GM23338 (cell line): ENCODE measurements at regions not wholly inside any gene's neighbourhood (a gene's known extent, or its start where the extent isn't known, plus 50 kb on each side); places are given as distances from the start of the nearest gene placed in this dataset.

Experiments used
- ATAC-seq: fragments of 200-7000 bp; cut with Tn5 transposase; 3 replicates; pipeline ENCODE4 v1.9.1; 2020
- DNase-seq: peaks from one replicate; pipeline ENCODE4 v3.0.0-alpha.2; 2015; ENCODE audit warnings: low spot score
- H2AFZ ChIP-seq: fragments of 200-600 bp; sonication (generic); 2 replicates; pipeline ENCODE4 v1.8.0; 2016; ENCODE audit warnings: antibody characterized with exemption, mild to moderate bottlenecking, moderate library complexity
- H3F3A ChIP-seq: fragments of 200-600 bp; sonication (generic); replicated peaks from 2 replicates; pipeline ENCODE4 v1.8.0; 2017; ENCODE audit warnings: antibody characterized with exemption, mixed run types, low read depth
- H3K27ac ChIP-seq: fragments of 200-600 bp; sonication (generic); 2 replicates; pipeline ENCODE4 v1.6.1; 2016; ENCODE audit warnings: low read depth
- H3K27me3 ChIP-seq: fragments of 200-600 bp; sonication (generic); 2 replicates; pipeline ENCODE4 v1.8.0; 2016; ENCODE audit warnings: mild to moderate bottlenecking, mixed run types, moderate library complexity; ENCODE audit not compliant: insufficient read depth
- H3K36me3 ChIP-seq: fragments of 200-600 bp; sonication (generic); 2 replicates; pipeline ENCODE4 v1.8.0; 2016; ENCODE audit warnings: mild to moderate bottlenecking; ENCODE audit not compliant: insufficient read depth
- H3K4me1 ChIP-seq: fragments of 200-600 bp; sonication (generic); 2 replicates; pipeline ENCODE4 v1.8.0; 2016; ENCODE audit warnings: mild to moderate bottlenecking, moderate library complexity; ENCODE audit not compliant: insufficient read depth
- H3K4me2 ChIP-seq: fragments of 200-600 bp; sonication (generic); 2 replicates; pipeline ENCODE4 v1.7.1; 2017; ENCODE audit warnings: mixed run types
- H3K4me3 ChIP-seq: fragments of 200-600 bp; sonication (generic); 2 replicates; pipeline ENCODE4 v1.6.1; 2016; ENCODE audit warnings: mixed run types
- H3K79me2 ChIP-seq: fragments of 200-600 bp; sonication (generic); replicated peaks from 2 replicates; pipeline ENCODE4 v1.8.0; 2017; ENCODE audit warnings: mild to moderate bottlenecking; ENCODE audit not compliant: insufficient read depth
- H3K9me2 ChIP-seq: fragments of 200-600 bp; sonication (generic); 2 replicates; pipeline ENCODE4 v1.8.0; 2017; ENCODE audit not compliant: insufficient read depth
- H4K20me1 ChIP-seq: fragments of 200-600 bp; sonication (generic); replicated peaks from 2 replicates; pipeline ENCODE4 v1.8.0; 2017; ENCODE audit warnings: mild to moderate bottlenecking; ENCODE audit not compliant: insufficient read depth
- H3K27ac Mint-ChIP-seq: 2 replicates; pipeline ENCODE4 v1.8.0; 2020; ENCODE audit warnings: inconsistent platforms, mild to moderate bottlenecking, moderate library complexity, mixed read lengths
- H3K27me3 Mint-ChIP-seq: 3 replicates; pipeline ENCODE4 v1.8.0; 2022; ENCODE audit warnings: low read depth, mild to moderate bottlenecking, moderate library complexity, mixed read lengths, inconsistent platforms; ENCODE audit not compliant: insufficient read depth, poor library complexity
- H3K36me3 Mint-ChIP-seq: 3 replicates; pipeline ENCODE4 v1.8.0; 2021; ENCODE audit warnings: low read depth, mild to moderate bottlenecking, inconsistent platforms, moderate library complexity, mixed read lengths
- H3K4me1 Mint-ChIP-seq: 3 replicates; pipeline ENCODE4 v1.8.0; 2020; ENCODE audit warnings: mild to moderate bottlenecking, inconsistent platforms, mixed read lengths
- H3K4me3 Mint-ChIP-seq: 3 replicates; pipeline ENCODE4 v1.8.0; 2021; ENCODE audit warnings: moderate library complexity, mild to moderate bottlenecking, inconsistent platforms, mixed read lengths
- H3K9me3 Mint-ChIP-seq: 3 replicates; pipeline ENCODE4 v1.8.0; 2020; ENCODE audit warnings: moderate library complexity, mild to moderate bottlenecking, inconsistent platforms, mixed read lengths
- CREB1 ChIP-seq: fragments of 250-450 bp; sonication (Bioruptor Pico); IDR thresholded peaks from 2 replicates; pipeline ENCODE4 v1.5.0; 2020; ENCODE audit warnings: low read depth, mild to moderate bottlenecking, moderate library complexity
- ETS1 ChIP-seq: IDR thresholded peaks from 2 replicates; pipeline ENCODE4 v1.6.1; 2016; ENCODE audit warnings: antibody characterized with exemption
- EZH2 ChIP-seq: fragments of 200-600 bp; sonication (generic); IDR thresholded peaks from one replicate; pipeline ENCODE4 v1.8.0; 2017; ENCODE audit warnings: antibody characterized with exemption, mild to moderate bottlenecking, low read depth; ENCODE audit not compliant: unreplicated experiment
- EZH2phosphoT487 ChIP-seq: fragments of 200-600 bp; sonication (generic); IDR thresholded peaks from one replicate; pipeline ENCODE4 v1.8.1; 2018; ENCODE audit warnings: antibody characterized with exemption; ENCODE audit not compliant: unreplicated experiment
- JUNB ChIP-seq: IDR thresholded peaks from one replicate; pipeline ENCODE4 v1.6.1; 2016; ENCODE audit warnings: antibody characterized with exemption; ENCODE audit not compliant: unreplicated experiment
- NANOG ChIP-seq: IDR thresholded peaks from 2 replicates; pipeline ENCODE4 v1.6.1; 2016; ENCODE audit warnings: antibody characterized with exemption, borderline replicate concordance
- POLR2AphosphoS5 ChIP-seq: IDR thresholded peaks from 2 replicates; pipeline ENCODE4 v1.6.1; 2016; ENCODE audit warnings: antibody characterized with exemption, low read depth
- REST ChIP-seq: IDR thresholded peaks from one replicate; pipeline ENCODE4 v1.6.1; 2018; ENCODE audit warnings: antibody characterized with exemption; ENCODE audit not compliant: unreplicated experiment
- STAT1 ChIP-seq: IDR thresholded peaks from one replicate; pipeline ENCODE4 v1.6.1; 2016; ENCODE audit warnings: antibody characterized with exemption; ENCODE audit not compliant: unreplicated experiment
- ZNF114 ChIP-seq: fragments of 250-450 bp; sonication (Bioruptor Pico); IDR thresholded peaks from 2 replicates; pipeline ENCODE4 v1.5.0; 2020; ENCODE audit warnings: mild to moderate bottlenecking, moderate library complexity
- ZNF331 ChIP-seq: fragments of 250-450 bp; sonication (Bioruptor Pico); IDR thresholded peaks from 2 replicates; pipeline ENCODE4 v1.5.0; 2020; ENCODE audit warnings: low read depth, mild to moderate bottlenecking, moderate library complexity
- ZNF462 ChIP-seq: fragments of 250-450 bp; sonication (Bioruptor Pico); IDR thresholded peaks from 2 replicates; pipeline ENCODE4 v1.5.0; 2020; ENCODE audit warnings: mild to moderate bottlenecking, moderate library complexity
- TF ChIP-seq, protein P1 (sequence below), 2 experiments: fragments of 200-600 bp in 1 of 2; sonication (generic) in 1 of 2; conservative IDR thresholded peaks; 2 replicates each; pipeline versions ENCODE4 v1.5.1 to v1.6.1; 2016 to 2017; ENCODE audit warnings: antibody characterized with exemption in 2 of 2, low read depth in 2 of 2, mild to moderate bottlenecking in 2 of 2, moderate library complexity in 1 of 2

DNA sequence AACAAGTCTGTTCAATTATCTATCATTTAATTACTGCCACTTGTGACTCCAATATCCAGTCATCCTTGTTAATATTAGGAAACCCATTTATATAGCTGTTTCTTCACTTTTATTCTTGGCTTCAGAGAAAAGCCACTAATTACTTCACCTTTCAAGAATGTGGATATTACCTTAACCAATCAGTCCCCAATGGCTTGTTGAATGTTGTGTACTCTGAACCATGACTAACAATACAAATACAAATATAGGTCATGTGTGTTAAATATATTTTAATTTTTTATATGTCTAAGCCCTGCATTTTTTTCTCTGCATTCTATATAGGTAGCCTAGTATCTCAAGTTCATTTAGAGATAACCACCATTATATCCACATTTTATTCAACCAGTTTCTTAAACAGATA lies 1513.4 kb upstream of the AGA start:
- no peaks in the 10 kb centered on the region for H3K4me1 Mint-ChIP-seq
- H3K4me2 ChIP-seq, result no peak overlapping the region
- H3K4me3 Mint-ChIP-seq, result no peak overlapping the region
- no peak overlapping the region for H3K4me3 ChIP-seq
- no peaks in the 10 kb centered on the region for H3K4me1 ChIP-seq
- H3K27me3 Mint-ChIP-seq, result peaks cover 5% of the 10 kb centered on the region
- H3K9me3 Mint-ChIP-seq, result peaks cover 21% of the 10 kb centered on the region
- TF ChIP-seq, protein P1, sequence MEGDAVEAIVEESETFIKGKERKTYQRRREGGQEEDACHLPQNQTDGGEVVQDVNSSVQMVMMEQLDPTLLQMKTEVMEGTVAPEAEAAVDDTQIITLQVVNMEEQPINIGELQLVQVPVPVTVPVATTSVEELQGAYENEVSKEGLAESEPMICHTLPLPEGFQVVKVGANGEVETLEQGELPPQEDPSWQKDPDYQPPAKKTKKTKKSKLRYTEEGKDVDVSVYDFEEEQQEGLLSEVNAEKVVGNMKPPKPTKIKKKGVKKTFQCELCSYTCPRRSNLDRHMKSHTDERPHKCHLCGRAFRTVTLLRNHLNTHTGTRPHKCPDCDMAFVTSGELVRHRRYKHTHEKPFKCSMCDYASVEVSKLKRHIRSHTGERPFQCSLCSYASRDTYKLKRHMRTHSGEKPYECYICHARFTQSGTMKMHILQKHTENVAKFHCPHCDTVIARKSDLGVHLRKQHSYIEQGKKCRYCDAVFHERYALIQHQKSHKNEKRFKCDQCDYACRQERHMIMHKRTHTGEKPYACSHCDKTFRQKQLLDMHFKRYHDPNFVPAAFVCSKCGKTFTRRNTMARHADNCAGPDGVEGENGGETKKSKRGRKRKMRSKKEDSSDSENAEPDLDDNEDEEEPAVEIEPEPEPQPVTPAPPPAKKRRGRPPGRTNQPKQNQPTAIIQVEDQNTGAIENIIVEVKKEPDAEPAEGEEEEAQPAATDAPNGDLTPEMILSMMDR (conservative IDR thresholded peaks at IDR 0.05; ENCODE audit: low read depth in 2 of 2), result no peak
- TF ChIP-seq NANOG, result no peak
- TF ChIP-seq EZH2phosphoT487, result no peak
- TF ChIP-seq STAT1, result no peak
- TF ChIP-seq CREB1 (CRISPR knock-in tag), result no peak
- no peak for TF ChIP-seq ZNF114 (CRISPR knock-in tag)
- no peak for TF ChIP-seq JUNB
- no peak for TF ChIP-seq REST
- TF ChIP-seq ZNF331 (CRISPR knock-in tag), result no peak
- no peak for TF ChIP-seq EZH2
- no peak for TF ChIP-seq ZNF462 (CRISPR knock-in tag)
- TF ChIP-seq ETS1, result no peak
- TF ChIP-seq POLR2AphosphoS5, result no peak
- no peak overlapping the region for H3K27ac Mint-ChIP-seq
- peaks cover 16% of the 10 kb centered on the region for H3K36me3 Mint-ChIP-seq
- H3K79me2 ChIP-seq, result no peaks in the 10 kb centered on the region
- no peaks in the 10 kb centered on the region for H3F3A ChIP-seq
- DNase-seq, result no peak
- no peaks in the 10 kb centered on the region for H3K36me3 ChIP-seq
- H3K9me2 ChIP-seq, result 0 out of 2 replicates have a peak, but pooled peaks cover 3% of the 10 kb centered on the region
- H3K27ac ChIP-seq, result no peak overlapping the region
- ATAC-seq, result no peak
- H3K27me3 ChIP-seq, result no peaks in the 10 kb centered on the region
- no peaks in the 10 kb centered on the region for H4K20me1 ChIP-seq
- no peak overlapping the region for H2AFZ ChIP-seq
